A549 (cell line): ENCODE measurements at regions not wholly inside any gene's neighbourhood (a gene's known extent, or its start where the extent isn't known, plus 50 kb on each side); places are given as distances from the start of the nearest gene placed in this dataset.

ENCODE experiments used
- ATAC-seq, 2 experiments: fragments of 200-7000 bp in 1 of 2; fragments of >200 bp in 1 of 2; cut with Nextera tagmentation in 1 of 2; cut with Tn5 transposase in 1 of 2; 3 replicates each; pipeline versions ENCODE4 v1.8.0 to v1.9.1; 2018 to 2020; ENCODE audit warnings: mild to moderate bottlenecking in 1 of 2, moderate library complexity in 1 of 2
- CTCF ChIA-PET: fragments of 300-600 bp; sonication (Branson Sonifier 250); formaldehyde crosslinking; extraction: SDS; loops from one replicate; lab custom pipeline; 2021; ENCODE audit warnings: antibody characterized with exemption, inconsistent platforms; lab: Yijun Ruan, JAX
- POLR2A ChIA-PET: fragments of 350-600 bp; formaldehyde crosslinking; extraction: SDS; loops from one replicate; lab custom pipeline; 2021; ENCODE audit warnings: antibody characterized with exemption, inconsistent platforms; lab: Yijun Ruan, JAX
- DNase-seq, 2 experiments: peaks; one replicate each; pipeline versions ENCODE4 v3.0.0 to v3.0.0-alpha.2; 2011 to 2016; ENCODE audit warnings: low read depth in 1 of 2, low spot score in 1 of 2
- FAIRE-seq: peaks from 2 replicates; lab custom pipeline; 2011; peaks lifted over from hg19 to GRCh38; lab: Jason Lieb, UNC
- H3K27ac ChIP-seq, 2 experiments: fragments of >200 bp; sonication (Bioruptor Twin); formaldehyde crosslinking; 3 replicates each; pipeline ENCODE4 v1.5.1; 2016 to 2017
- H3K4me1 ChIP-seq: fragments of >200 bp; sonication (Bioruptor Twin); formaldehyde crosslinking; 3 replicates; pipeline ENCODE4 v1.6.1; 2016
- H3K4me2 ChIP-seq: fragments of >200 bp; sonication (Bioruptor Twin); formaldehyde crosslinking; 3 replicates; pipeline ENCODE4 v1.6.1; 2016
- H3K4me3 ChIP-seq: fragments of >200 bp; sonication (Bioruptor Twin); formaldehyde crosslinking; 3 replicates; pipeline ENCODE4 v1.5.1; 2016
- H3K9me3 ChIP-seq: fragments of >200 bp; sonication (Bioruptor Twin); formaldehyde crosslinking; 3 replicates; pipeline ENCODE4 v1.6.1; 2016
- ATOH8 ChIP-seq: fragments of 250-450 bp; sonication (Bioruptor Pico); IDR thresholded peaks from 2 replicates; pipeline ENCODE4 v1.5.0; 2020; ENCODE audit warnings: low read depth, mild to moderate bottlenecking, moderate library complexity
- E2F6 ChIP-seq: IDR thresholded peaks from 2 replicates; pipeline ENCODE4 v1.6.1; 2012; ENCODE audit warnings: low read depth, borderline replicate concordance
- EHF ChIP-seq: fragments of 250-450 bp; sonication (Bioruptor Pico); IDR thresholded peaks from 2 replicates; pipeline ENCODE4 v1.5.0; 2020; ENCODE audit warnings: mild to moderate bottlenecking
- EHMT2 ChIP-seq: fragments of 200-600 bp; sonication (generic); IDR thresholded peaks from 2 replicates; pipeline ENCODE4 v1.6.1; 2016; ENCODE audit warnings: antibody characterized with exemption, low read depth, mild to moderate bottlenecking, moderate library complexity
- FOSB ChIP-seq: fragments of 250-450 bp; sonication (Bioruptor Pico); IDR thresholded peaks from 2 replicates; pipeline ENCODE4 v1.5.0; 2020; ENCODE audit warnings: mild to moderate bottlenecking, moderate library complexity
- FOXS1 ChIP-seq: fragments of 250-450 bp; sonication (Bioruptor Pico); IDR thresholded peaks from 2 replicates; pipeline ENCODE4 v1.5.0; 2020; ENCODE audit warnings: mild to moderate bottlenecking, moderate library complexity
- HOXB13 ChIP-seq: fragments of 250-450 bp; sonication (Bioruptor Pico); IDR thresholded peaks from 2 replicates; pipeline ENCODE4 v1.5.0; 2020; ENCODE audit warnings: low read depth, mild to moderate bottlenecking, moderate library complexity
- HOXB5 ChIP-seq: fragments of 250-450 bp; sonication (Bioruptor Pico); IDR thresholded peaks from 2 replicates; pipeline ENCODE4 v1.5.0; 2020; ENCODE audit warnings: mild to moderate bottlenecking, moderate library complexity
- JUNB ChIP-seq: fragments of >200 bp; sonication (Bioruptor Twin); formaldehyde crosslinking; IDR thresholded peaks from 2 replicates; pipeline ENCODE4 v1.6.1; 2016
- KDM5A ChIP-seq: fragments of 200-600 bp; sonication (generic); IDR thresholded peaks from 2 replicates; pipeline ENCODE4 v1.6.1; 2016; ENCODE audit warnings: antibody characterized with exemption, mild to moderate bottlenecking
- MAFK ChIP-seq: fragments of 450-650 bp; IDR thresholded peaks from 2 replicates; pipeline ENCODE4 v1.6.1; 2014; ENCODE audit not compliant: partially characterized antibody
- NPAS2 ChIP-seq: fragments of 250-450 bp; sonication (Bioruptor Pico); IDR thresholded peaks from 2 replicates; pipeline ENCODE4 v1.8.0; 2022; ENCODE audit warnings: mild to moderate bottlenecking, moderate library complexity, borderline replicate concordance
- PHF8 ChIP-seq: fragments of 200-600 bp; sonication (generic); IDR thresholded peaks from 2 replicates; pipeline ENCODE4 v1.6.1; 2016; ENCODE audit warnings: low read depth, mild to moderate bottlenecking, antibody characterized with exemption, moderate library complexity, borderline replicate concordance
- POLR2A ChIP-seq: IDR thresholded peaks from 2 replicates; pipeline ENCODE4 v1.6.1; 2012; ENCODE audit warnings: mild to moderate bottlenecking, low read length
- POLR2AphosphoS2 ChIP-seq: conservative IDR thresholded peaks from 2 replicates; pipeline ENCODE4 v1.6.1; 2012; ENCODE audit warnings: low read length, improper control_type of control experiment, inconsistent platforms
- RAD21 ChIP-seq, 2 experiments: fragments of >200 bp in 1 of 2; sonication (Bioruptor Twin) in 1 of 2; formaldehyde crosslinking in 1 of 2; IDR thresholded peaks in 1 of 2; conservative IDR thresholded peaks in 1 of 2; 2 replicates in 1 of 2; 3 replicates in 1 of 2; pipeline ENCODE4 v1.6.1; 2012 to 2018; ENCODE audit warnings: inconsistent platforms in 1 of 2
- RARB ChIP-seq: fragments of 250-450 bp; sonication (Bioruptor Pico); IDR thresholded peaks from 2 replicates; pipeline ENCODE4 v1.8.0; 2021; ENCODE audit warnings: mild to moderate bottlenecking, moderate library complexity
- RCOR1 ChIP-seq: fragments of 150-350 bp; IDR thresholded peaks from 2 replicates; pipeline ENCODE4 v1.6.1; 2014; ENCODE audit warnings: antibody characterized with exemption, low read length, low read depth
- RNF2 ChIP-seq: fragments of 200-600 bp; sonication (generic); IDR thresholded peaks from 2 replicates; pipeline ENCODE4 v1.6.1; 2016; ENCODE audit warnings: low read depth, mild to moderate bottlenecking, antibody characterized with exemption, moderate library complexity, borderline replicate concordance
- SMC3 ChIP-seq: fragments of >200 bp; sonication (Bioruptor Twin); formaldehyde crosslinking; IDR thresholded peaks from 3 replicates; pipeline ENCODE4 v1.6.1; 2018; ENCODE audit warnings: inconsistent platforms
- USF2 ChIP-seq: fragments of 450-650 bp; IDR thresholded peaks from 2 replicates; pipeline ENCODE4 v1.6.1; 2014; ENCODE audit warnings: antibody characterized with exemption
- ZC3H11A ChIP-seq: fragments of 450-650 bp; IDR thresholded peaks from 2 replicates; pipeline ENCODE4 v1.6.1; 2014; ENCODE audit warnings: antibody characterized with exemption, mild to moderate bottlenecking
- ZFP36 ChIP-seq: fragments of 450-650 bp; IDR thresholded peaks from 2 replicates; pipeline ENCODE4 v1.6.1; 2014; ENCODE audit warnings: borderline replicate concordance; ENCODE audit not compliant: partially characterized antibody
- ZNF302 ChIP-seq: fragments of 250-450 bp; sonication (Bioruptor Pico); IDR thresholded peaks from 2 replicates; pipeline ENCODE4 v1.9.0; 2021; ENCODE audit warnings: inconsistent platforms, mild to moderate bottlenecking, moderate library complexity
- ZSCAN20 ChIP-seq: fragments of 250-450 bp; sonication (Bioruptor Pico); IDR thresholded peaks from 2 replicates; pipeline ENCODE4 v1.8.0; 2022; ENCODE audit warnings: mild to moderate bottlenecking, moderate library complexity
- WGBS: methylation state at CpG from one replicate; pipeline ENCODE4 v1.1.6; 2017; ENCODE audit errors: missing lambda C conversion rate; 5-methylcytosine and 5-hydroxymethylcytosine counted together
- TF ChIP-seq, protein P1 (sequence below): fragments of >200 bp; sonication (Bioruptor Twin); formaldehyde crosslinking; IDR thresholded peaks from 3 replicates; pipeline ENCODE4 v1.5.1; 2016
- TF ChIP-seq, protein P2 (sequence below): fragments of 250-450 bp; sonication (Bioruptor Pico); IDR thresholded peaks from 2 replicates; pipeline ENCODE4 v1.5.0; 2021; ENCODE audit warnings: mild to moderate bottlenecking, moderate library complexity, borderline replicate concordance
- TF ChIP-seq, protein P3 (sequence below): fragments of >200 bp; sonication (Bioruptor Twin); formaldehyde crosslinking; IDR thresholded peaks from 2 replicates; pipeline ENCODE4 v1.6.1; 2016
- TF ChIP-seq, protein P4 (sequence below): fragments of 150-350 bp; IDR thresholded peaks from 2 replicates; pipeline ENCODE4 v1.6.1; 2014; ENCODE audit warnings: low read depth, mild to moderate bottlenecking, low read length

DNA sequence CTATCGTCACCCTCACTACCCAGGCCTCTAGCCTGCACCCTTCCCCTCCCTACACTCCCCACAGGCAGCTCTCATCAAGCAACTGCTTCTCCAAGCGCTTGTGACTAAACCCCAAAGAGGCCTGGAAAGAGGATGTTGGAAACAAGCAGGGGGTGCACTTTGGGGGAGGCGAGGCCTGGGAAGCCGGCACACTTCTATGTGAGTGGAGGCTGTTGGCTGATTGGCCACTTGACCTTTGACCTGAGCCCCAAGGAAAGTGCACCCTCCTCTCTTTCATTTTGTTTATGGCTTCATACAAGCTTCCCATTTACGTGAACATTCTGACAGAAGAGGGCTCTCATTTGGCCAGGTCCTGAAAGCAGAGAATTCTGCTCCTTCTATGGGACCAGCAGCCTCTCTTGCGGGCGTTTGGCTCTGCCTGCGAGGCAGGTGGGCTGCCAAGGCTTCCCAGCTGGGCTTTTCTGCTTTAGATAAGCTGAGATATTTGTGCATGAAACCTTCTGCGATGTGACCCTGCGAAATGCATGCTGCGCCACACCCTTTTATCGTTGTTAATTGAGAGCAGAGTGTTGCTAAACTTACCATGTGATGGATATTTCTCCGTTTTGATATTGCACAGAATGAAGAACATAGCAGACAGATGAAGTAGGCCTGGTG is 134.8 kb upstream of the NCK2 start:
- 83% methylated on average over 13 of the region's 13 CpGs for WGBS
- Histone ChIP-seq H3K4me2 (no peak overlapping the region), H3K27ac (no peak overlapping the region), H3K4me3 (no peak overlapping the region), H3K4me1 (no peaks in the 10 kb centered on the region), H3K9me3 (no peaks in the 10 kb centered on the region)
- ChIA-PET CTCF (no interaction called here), POLR2A (no interaction called here)
- FAIRE-seq = no peak
- TF ChIP-seq FOXS1 (CRISPR knock-in tag) (no peak), ZSCAN20 (CRISPR knock-in tag) (no peak), ZNF302 (CRISPR knock-in tag) (no peak), ATOH8 (CRISPR knock-in tag) (no peak), POLR2A (no peak), RCOR1 (no peak), NPAS2 (CRISPR knock-in tag) (no peak), EHMT2 (no peak), SMC3 (no peak), KDM5A (no peak), RARB (no peak), POLR2AphosphoS2 (no peak), HOXB5 (CRISPR knock-in tag) (no peak), FOSB (CRISPR knock-in tag) (no peak), ZFP36 (no peak), EHF (CRISPR knock-in tag) (no peak), RAD21 (conservative IDR thresholded peaks at IDR 0.05 in 1 of 2, IDR thresholded peaks at IDR 0.05 in 1 of 2) (no peak)
- TF ChIP-seq, protein P1, sequence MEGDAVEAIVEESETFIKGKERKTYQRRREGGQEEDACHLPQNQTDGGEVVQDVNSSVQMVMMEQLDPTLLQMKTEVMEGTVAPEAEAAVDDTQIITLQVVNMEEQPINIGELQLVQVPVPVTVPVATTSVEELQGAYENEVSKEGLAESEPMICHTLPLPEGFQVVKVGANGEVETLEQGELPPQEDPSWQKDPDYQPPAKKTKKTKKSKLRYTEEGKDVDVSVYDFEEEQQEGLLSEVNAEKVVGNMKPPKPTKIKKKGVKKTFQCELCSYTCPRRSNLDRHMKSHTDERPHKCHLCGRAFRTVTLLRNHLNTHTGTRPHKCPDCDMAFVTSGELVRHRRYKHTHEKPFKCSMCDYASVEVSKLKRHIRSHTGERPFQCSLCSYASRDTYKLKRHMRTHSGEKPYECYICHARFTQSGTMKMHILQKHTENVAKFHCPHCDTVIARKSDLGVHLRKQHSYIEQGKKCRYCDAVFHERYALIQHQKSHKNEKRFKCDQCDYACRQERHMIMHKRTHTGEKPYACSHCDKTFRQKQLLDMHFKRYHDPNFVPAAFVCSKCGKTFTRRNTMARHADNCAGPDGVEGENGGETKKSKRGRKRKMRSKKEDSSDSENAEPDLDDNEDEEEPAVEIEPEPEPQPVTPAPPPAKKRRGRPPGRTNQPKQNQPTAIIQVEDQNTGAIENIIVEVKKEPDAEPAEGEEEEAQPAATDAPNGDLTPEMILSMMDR = no peak
- no peak for DNase-seq
- ATAC-seq = no peak

DNA sequence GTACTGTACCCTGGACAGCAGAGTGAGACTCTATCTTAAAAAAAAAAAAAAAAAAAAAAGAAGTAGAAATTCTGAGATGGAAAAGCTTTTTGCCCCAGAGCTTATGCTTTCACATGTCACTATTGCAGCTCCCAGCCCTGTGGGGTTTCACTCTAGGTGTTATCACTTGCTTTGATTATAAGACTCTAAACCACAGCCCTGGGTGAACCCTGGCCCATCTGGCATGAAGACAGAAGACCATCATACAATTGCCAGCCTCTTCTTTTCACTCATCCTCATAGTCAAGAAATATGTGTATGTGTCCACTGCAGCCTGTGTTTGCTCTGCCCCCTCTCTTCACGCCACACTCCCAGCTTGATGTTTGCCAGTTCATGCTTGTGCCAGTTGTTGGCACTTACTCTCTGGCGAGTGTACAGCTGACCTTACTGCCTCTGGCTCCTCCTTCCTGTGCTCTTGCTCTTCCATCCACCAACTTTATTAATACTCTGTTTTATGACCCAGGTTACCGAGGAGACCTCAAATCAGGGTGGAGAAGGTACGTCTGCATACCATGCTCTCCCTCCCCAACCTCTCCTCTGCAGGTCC is 136.7 kb upstream of the NCK2 start:
- DNase-seq = no peak
- no peak overlapping the region for H3K4me2 ChIP-seq
- no peaks in the 10 kb centered on the region for H3K4me1 ChIP-seq
- WGBS = 31% methylated on average over 4 of the region's 4 CpGs
- H3K27ac ChIP-seq = no peak overlapping the region
- no peak for ATAC-seq
- no peak overlapping the region for H3K4me3 ChIP-seq
- TF ChIP-seq USF2 (no peak), MAFK (no peak), HOXB13 (no peak), JUNB (no peak), RNF2 (no peak), RAD21 (conservative IDR thresholded peaks at IDR 0.05 in 1 of 2, IDR thresholded peaks at IDR 0.05 in 1 of 2) (no peak), PHF8 (no peak), POLR2AphosphoS2 (no peak), ZC3H11A (no peak), ZFP36 (no peak), E2F6 (no peak), FOSB (CRISPR knock-in tag) (no peak)
- TF ChIP-seq, protein P2, sequence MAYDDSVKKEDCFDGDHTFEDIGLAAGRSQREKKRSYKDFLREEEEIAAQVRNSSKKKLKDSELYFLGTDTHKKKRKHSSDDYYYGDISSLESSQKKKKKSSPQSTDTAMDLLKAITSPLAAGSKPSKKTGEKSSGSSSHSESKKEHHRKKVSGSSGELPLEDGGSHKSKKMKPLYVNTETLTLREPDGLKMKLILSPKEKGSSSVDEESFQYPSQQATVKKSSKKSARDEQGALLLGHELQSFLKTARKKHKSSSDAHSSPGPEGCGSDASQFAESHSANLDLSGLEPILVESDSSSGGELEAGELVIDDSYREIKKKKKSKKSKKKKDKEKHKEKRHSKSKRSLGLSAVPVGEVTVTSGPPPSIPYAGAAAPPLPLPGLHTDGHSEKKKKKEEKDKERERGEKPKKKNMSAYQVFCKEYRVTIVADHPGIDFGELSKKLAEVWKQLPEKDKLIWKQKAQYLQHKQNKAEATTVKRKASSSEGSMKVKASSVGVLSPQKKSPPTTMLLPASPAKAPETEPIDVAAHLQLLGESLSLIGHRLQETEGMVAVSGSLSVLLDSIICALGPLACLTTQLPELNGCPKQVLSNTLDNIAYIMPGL (CRISPR knock-in tag) = no peak
- TF ChIP-seq, protein P3, sequence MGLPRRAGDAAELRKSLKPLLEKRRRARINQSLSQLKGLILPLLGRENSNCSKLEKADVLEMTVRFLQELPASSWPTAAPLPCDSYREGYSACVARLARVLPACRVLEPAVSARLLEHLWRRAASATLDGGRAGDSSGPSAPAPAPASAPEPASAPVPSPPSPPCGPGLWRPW = no peak
- TF ChIP-seq, protein P4, sequence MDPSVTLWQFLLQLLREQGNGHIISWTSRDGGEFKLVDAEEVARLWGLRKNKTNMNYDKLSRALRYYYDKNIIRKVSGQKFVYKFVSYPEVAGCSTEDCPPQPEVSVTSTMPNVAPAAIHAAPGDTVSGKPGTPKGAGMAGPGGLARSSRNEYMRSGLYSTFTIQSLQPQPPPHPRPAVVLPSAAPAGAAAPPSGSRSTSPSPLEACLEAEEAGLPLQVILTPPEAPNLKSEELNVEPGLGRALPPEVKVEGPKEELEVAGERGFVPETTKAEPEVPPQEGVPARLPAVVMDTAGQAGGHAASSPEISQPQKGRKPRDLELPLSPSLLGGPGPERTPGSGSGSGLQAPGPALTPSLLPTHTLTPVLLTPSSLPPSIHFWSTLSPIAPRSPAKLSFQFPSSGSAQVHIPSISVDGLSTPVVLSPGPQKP = no peak
- CTCF ChIA-PET = interaction anchor here (0.6 to 0.9 kb wide), 3 partner anchors 16 to 917 kb away, joined by 4 to 5 read pairs (median 4); no protein-coding TSS in a partner anchor
- H3K9me3 ChIP-seq = no peaks in the 10 kb centered on the region
- POLR2A ChIA-PET = no interaction called here
- no peak for FAIRE-seq
